Inflammatory macrophage treated with lipopolysaccharide for 1 hour (primary cell): ENCODE measurements at regions not wholly inside any gene's neighbourhood (a gene's known extent, or its start where the extent isn't known, plus 50 kb on each side); places are given as distances from the start of the nearest gene placed in this dataset.

Experiments used
- DNase-seq, 2 donors: peaks; one replicate each; pipeline ENCODE4 v3.0.0-alpha.2; 2020 to 2022

DNA sequence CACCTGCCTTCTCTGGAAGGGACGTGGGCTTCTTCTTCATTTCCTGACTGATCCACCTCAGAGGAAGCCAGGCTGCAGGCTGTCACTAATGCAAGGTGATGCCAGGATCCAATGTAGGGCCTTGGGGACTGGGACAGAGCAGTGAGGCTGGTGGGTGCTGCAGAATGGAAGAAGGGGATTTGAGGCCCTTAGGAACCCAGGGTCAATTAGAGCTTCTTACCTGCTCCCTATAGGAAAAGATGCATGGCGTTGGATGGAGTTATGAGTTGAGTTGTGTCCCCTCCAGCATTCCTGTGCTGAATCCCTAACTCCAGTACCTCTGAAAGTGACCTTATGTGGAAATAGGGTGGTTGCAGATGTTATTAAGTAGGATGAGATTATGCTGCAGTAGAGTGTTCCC is 190.4 kb downstream of the MIAT start:
- no peak for DNase-seq

- DNase-seq, result no peak
These were observed 191.0 kb downstream of the MIAT start for GRCh38 chr22:26848244-26848920.

- no peak for DNase-seq
These were observed 192.2 kb downstream of the MIAT start for GRCh38 chr22:26849575-26849974.

DNA sequence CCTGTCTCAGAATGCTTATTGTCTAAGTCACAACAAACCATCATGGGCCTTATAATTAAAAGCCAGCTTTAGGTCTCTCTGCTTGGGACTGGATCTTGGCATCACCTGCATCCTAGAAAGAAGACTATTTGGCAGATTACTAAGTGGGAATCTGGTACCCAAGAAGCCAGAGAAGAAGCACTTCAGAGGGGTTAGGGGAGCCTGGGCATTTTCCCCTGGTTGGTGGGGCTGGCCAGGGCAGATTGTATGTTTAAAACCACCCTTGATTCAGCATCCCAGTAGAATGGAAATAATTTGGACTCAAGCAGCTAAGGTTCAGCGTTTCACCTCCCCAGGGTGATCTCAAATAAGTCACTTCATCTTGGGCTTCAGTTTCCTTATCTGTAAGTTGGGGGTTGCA is 193.7 kb downstream of the MIAT start:
- no peak for DNase-seq

GRCh38 chr22:26852176-26852575 is 194.8 kb downstream of the MIAT start:
- DNase-seq, result no peak

DNA sequence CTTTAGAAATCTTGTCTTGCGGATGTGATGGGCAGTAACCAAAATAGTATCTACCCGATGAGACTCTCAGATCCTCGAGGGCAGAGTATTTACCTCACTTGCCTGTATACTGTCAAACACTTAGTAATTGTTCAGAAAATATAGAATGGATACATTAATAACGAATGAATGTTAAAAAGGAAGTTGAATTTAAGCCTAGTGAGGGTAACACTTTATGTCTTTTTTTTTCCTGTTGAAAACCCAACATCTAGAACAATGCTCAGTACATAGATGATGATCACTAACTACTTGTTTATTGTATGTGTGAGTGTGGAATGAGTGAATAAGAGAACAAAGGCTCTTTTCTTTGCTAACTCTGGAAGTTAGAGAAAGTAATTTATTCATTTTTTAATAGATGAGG is 195.7 kb downstream of the MIAT start:
- no peak for DNase-seq

GRCh38 chr22:26853495-26853894 is 196.1 kb downstream of the MIAT start:
- DNase-seq, result no peak

- no peak for DNase-seq
These were observed 199.8 kb downstream of the MIAT start for GRCh38 chr22:26857169-26857568.

DNA sequence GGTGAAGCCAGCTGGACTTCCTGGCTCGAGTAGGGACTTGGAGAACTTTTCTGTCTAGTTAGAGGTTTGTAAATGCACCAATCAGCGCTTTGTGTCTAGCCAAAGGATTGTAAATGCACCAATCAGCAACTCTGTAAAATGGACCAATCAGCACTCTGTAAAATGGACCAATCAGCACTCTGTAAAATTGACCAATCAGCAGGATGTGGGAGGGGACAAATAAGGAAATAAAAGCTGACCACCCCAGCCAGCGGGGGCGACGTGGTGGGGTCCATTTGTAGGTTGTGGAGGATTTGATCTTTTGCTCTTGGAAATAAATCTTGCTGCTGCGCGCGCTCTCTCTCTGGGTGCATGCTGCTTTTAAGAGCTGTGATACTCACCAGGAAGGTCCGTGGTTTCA is 202.9 kb downstream of the MIAT start:
- DNase-seq, result no peak

DNA sequence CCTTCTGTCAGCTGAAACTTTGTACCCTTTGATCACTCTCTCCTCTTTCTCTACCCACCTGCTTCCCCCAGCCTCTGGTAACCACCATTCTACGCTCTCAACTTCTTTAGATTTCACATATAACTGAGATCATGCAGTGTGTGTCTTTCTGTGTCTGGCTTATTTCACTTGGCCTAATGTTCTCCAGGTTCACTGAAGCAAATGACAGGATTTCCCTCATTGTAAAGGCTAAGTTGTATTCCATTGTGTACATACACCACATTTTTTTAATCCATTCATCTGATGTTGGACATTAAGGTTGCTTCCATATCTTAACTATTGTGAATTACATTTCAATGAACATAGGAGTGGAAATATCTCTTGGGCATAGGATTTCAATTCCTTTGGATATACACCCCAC is 207.6 kb downstream of the MIAT start:
- DNase-seq, result no peak

DNA sequence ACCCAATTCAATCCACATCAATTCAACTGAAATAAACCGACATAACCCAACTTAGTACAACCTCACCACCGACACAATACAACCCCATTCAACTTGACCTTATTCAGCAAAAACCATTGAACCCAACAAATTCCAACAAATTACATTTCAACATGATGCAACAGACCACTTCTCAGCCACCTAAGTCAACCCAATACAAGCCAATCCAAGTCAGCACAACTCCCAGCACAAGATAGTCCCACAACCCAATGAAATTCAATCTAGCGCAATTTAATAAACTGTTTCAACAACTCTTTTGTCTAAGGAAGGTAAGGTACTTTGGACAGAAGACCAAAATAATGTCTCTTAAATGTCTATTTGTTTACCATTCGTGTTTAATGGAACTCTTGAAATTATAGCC is 226.0 kb downstream of the MIAT start:
- no peak for DNase-seq

DNA sequence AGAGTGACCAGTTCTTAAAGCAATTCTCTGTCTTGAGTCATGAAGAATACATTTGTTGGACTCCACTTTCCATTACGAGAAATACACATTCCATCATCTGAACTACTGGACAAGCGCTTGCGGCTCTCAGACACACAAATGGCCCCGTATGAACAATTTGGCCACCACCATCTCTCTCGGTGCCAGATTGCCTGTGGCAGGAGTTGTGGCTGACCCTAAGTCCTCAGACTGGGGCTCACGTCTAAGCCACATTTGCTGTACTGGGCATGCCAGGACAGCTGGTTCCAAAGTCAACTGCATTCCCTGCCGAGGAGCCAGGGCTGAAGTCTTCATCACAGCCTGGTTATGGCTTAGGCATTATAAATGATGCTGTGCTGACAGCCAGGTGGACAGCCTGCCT is 227.5 kb downstream of the MIAT start:
- DNase-seq, result no peak

- no peak for DNase-seq
These were observed 228.3 kb downstream of the MIAT start for GRCh38 chr22:26885441-26886261.

DNA sequence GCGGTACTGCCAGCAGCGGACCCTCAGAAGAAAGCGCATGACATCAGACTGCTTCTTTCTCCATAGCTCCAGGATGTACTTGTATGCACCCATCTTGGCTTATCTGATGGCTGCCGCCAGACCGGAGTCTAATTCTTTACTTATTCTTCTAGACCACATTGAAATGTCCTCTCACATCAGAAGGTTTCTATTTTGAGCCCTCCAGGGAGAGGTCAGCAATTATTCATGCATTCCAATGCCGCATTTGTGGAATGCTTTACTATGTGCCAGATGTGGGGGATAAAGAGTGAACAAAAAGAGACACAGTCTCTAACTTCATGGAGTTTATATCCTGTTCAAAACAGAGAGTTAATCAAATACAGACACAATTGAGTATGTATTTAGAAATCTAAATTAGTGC is 230.1 kb downstream of the MIAT start:
- DNase-seq, result no peak

- no peak for DNase-seq
These were observed 230.5 kb downstream of the MIAT start for GRCh38 chr22:26887916-26888315.

DNA sequence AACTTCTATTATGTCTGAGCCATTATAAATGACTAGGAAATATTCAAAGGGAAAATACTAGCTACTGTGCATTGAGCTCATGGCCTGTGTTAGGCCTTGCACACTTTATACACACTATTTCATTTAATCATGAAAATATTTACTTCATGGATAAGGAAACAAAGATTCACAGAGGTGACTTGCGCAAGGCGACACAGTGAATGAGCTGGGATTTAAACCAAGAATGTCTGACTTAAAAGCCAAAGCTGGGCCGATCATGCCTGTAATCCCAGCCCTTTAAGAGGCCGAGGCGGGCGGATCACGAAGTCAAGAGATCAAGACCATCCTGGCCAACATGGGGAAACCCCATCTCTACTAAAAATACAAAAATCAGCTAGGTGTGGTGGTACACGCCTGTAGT is 231.5 kb downstream of the MIAT start:
- DNase-seq, result no peak

GRCh38 chr22:26889802-26890201 is 232.4 kb downstream of the MIAT start:
- no peak for DNase-seq

GRCh38 chr22:26890870-26891269 is 233.5 kb downstream of the MIAT start:
- no peak for DNase-seq

- no peak for DNase-seq
These were observed 234.0 kb downstream of the MIAT start for GRCh38 chr22:26891429-26891828.

- DNase-seq, result no peak
These were observed 235.0 kb downstream of the MIAT start for GRCh38 chr22:26892166-26893041.

GRCh38 chr22:26893173-26894110 is 236.1 kb downstream of the MIAT start:
- DNase-seq, result no peak

DNA sequence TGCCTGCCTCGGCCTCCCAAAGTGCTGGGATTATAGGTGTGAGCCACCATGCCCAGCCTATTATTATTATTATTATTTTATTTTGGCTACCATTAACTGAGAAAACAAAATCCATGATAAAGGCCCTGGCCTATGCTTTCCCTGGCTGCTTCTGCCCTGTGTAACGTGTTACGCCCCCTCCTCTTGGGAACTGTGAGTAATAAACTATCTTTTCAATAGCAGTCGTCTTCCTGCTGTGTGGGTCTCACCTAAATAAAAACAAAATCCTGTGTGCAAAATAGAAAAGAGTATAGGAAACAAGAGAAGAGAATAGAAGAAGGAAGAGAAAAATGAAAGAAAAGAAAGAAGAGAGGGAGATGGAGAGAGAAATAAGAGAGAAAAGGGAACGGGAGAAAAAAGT is 237.0 kb downstream of the MIAT start:
- DNase-seq, result no peak
